GM19455 (cell line): ENCODE measurements at regions not wholly inside any gene's neighbourhood (a gene's known extent, or its start where the extent isn't known, plus 50 kb on each side); places are given as distances from the start of the nearest gene placed in this dataset.
"Not testable (repeated sequence)": the region's sequence is repeated elsewhere in the genome, so short reads cannot be mapped to it uniquely, and the experiment has no call there.

ENCODE experiments used
- ATAC-seq: cut with Tn5 transposase; IDR thresholded peaks from one replicate; pipeline ENCODE4 v1.9.1; 2021; ENCODE audit not compliant: unreplicated experiment

DNA sequence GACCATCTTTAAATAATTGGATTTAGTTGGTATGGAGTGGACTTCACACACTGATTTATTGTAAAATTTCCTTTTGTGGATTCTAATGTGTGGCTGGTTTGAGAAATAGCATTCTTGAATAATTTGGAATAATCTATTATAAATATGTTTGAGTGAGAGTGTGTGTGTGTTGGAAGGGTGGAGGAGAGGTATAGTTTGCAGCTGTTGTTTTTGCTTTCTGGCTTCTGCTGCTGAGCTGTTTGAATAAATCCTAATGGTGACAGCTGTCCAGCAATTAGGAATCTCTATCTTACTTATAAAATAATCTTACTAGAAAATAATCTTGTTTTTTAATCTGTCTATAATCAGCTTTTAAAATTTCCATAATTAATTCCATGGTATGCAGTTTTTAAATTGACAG is 1283.0 kb upstream of the CDH2 start:
- no peak for ATAC-seq

DNA sequence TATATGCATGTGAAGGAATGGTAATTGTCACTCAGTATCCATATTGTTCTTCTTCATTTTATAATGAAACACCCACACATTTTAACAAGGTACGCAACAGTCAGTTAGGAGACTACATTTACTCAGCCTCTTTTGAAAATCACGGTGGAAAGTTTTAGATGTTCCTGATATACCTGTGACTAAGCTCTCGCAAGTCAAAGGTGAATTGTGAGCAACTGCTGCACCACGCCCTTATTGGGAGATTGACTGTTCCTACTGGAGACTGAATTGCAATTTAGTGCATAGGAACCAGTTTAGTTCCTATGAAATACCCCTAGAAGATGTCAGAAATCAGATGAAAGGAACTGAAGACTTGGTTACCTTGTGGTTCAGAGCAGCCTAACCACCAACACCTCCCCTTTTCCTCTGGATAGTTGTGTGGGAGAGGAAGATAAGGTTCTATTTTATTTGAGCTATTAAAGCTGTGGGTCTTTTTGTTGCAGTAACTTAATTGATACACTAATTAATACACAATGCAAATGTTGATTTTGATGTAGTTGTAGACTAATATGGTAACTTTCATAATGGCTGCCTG is 1280.5 kb upstream of the CDH2 start:
- ATAC-seq, result no peak

DNA sequence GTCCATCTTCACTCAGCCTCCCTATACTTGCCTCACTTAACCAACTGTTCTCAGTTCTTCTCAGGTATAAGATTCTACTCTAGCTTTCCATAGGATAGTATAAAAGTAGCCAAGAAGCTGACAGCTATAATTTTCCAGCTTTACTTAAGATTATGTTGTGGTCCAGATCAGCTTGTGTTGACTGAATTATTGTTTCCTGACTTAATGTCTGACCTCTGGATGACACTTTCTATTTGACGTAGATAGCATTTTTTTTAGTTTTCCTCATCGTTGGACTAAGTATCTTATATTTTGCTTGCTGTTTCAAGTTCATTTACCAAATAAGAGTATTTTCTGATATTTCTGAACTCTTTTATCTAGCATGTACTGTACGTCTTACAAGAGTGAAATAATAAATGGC is 1272.5 kb upstream of the CDH2 start:
- no peak for ATAC-seq

DNA sequence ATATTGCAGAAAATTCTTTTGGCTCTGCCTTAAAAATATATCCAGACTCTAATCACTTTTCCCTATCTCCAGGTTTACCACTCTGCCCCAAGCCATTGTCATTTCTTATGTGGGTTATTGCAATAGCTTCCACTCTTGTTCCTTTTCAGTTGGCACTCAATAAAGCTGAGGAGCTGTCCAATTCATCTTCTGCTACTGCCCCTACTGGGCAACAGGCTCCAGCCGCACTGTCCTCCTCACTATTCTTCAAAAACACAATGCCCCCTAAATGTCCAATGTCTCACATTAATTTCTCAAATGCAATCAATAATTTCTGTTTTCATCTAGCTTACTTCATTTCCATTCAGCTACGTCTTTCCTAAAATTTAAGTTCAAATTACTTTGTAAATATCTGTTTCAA is 1262.5 kb upstream of the CDH2 start:
- ATAC-seq, result no peak

DNA sequence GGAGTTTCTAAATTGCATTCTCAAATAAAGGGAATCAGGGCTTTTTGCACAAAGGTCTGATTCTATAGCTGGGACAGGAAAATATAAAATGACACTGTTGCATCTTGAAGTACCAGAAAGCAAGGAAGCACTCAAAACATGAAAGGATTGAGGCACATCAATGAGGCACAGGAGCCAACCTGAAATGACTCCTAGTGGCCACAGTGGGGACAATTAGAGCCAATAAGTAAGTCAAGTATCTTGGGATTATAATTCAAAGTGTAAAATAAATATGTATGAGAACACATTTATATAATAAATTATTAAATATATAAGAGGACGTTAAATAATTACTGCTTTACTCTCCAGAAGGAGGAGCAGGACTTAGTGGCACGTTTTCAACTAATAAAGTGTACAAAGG is 1259.5 kb upstream of the CDH2 start:
- no peak for ATAC-seq

DNA sequence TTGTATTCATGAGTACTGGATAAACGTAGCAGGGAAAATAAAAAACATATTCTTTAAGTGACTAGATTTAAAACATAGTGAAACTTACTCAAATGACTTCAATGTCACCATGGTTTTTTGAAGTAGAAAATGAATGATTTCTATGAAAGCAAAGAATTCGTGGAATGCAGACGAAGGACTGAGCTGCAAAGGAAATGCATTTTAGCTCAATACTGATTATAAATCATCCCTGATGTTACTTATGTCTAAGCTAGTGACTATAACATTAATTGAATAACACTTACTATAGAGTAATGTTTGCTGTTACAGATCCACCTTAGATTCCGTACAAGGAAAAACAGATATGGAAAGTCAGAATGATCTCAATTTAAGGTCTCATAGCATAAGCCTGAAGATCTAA is 1257.7 kb upstream of the CDH2 start:
- no peak for ATAC-seq

DNA sequence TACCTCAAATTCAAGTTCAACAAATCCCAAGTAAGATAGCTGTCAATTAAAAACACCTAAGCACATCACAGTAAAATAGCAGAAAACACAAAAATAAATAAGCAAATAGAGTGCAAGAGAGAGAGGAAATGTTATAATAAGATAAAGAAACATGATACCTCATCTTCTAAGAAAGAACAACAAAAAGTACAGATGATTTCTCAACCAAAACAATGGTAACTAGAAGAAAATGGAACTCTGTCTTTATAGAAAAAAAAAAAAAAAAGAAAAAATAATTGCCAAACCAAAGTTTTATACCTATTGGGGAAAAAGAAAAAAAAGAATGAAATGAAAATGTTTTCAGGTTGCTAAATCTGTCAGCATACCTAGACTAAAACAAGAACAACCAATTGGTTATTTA is 1253.5 kb upstream of the CDH2 start:
- no peak for ATAC-seq

DNA sequence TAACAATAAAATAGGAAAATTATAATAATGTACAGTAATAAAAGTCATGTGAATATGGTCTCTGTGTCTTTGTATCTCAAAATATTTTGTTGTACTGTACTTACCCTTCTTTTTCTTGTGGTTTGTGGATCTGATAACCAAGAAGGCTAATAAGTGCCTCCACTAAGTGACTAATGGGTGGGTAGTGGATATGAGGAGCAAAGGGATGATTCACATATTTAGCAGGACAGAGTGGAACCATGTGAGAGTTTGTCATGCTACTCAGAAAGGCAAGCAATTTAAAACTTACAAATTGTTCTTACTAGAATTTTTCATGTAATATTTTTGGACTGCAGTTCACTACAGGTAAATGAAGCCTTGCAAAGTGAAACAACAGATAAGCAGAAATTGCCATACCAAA is 1241.2 kb upstream of the CDH2 start:
- ATAC-seq, result no peak

DNA sequence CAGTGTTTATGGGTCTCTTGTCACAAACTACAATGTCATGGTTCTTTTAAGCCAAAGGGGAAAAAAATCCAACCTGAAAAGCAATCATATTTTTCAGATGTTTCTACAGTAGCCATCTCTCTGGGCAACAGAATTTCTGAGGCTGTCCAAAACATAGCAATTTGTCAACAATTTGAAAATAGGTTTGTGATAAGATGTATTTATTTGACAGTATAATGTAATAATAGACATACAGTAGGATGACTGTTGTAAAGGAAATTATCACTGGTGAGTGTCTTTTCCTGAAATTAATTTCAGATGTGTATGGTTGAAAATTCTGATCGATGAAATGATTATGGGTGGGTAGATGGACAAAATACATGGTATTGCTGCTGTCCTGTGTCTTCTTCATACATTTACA is 1230.1 kb upstream of the CDH2 start:
- no peak for ATAC-seq

DNA sequence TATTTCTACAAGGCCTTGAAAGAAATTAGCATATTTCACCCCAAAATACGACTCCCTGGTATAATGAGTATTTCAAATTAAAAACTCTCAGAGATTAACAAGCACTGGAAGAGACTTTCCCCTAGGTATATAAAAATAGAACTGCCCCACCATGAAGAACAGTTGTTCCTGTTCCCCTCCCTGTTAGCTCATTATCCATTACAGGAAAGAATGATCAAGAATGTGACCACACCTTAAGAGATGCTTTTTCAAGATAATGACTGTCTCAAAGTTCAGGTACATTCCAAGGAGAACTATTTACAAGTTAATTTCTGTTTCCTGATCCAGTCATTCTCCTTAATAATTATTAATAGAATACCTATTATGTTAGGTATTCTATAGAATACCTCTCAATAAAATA is 1220.6 kb upstream of the CDH2 start:
- no peak for ATAC-seq

DNA sequence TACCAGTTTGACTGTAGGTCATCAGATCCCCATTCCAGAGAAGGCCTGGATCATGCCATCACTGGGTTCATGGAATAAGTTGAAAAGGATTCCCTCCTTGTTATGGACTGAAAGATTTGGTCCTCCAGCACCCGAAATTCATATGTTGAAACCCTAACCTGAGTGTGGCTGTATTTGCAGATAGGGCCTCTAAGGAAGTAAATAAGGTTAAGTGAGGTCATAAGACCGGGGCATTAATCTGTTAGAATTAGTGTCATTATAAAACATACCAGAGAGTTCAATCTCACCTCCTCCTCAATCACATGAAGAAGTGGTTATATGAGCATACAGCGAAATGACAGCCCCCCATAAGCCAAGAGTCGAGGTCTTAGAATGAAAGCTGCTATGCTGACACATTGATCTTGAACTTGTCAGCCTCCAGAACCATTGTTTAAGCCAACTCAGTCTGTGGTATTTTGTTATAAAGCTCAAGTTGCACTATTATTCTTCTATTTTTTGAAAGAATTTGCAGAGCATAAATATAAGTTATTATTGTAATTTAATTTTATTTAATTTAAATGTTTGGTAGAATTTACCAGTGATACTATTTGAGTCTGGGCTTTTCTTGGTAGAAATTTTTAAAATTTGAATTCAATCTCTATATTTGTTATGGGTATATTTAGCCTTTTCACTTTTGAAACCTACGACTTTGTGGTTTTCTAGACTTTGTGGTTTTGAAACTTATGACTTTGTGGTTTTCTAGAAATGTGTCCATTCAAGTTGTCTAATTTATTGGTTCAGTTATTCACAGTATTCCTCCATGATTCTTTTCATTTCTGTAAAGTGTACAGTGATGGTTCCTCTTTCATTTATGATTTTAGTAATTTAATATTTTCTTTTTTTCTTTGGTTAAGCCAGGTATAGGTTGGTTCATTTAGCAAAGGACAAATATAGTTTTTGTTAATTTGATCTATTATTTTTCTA is 1206.7 kb upstream of the CDH2 start:
- peak; percentile 75 for ATAC-seq

DNA sequence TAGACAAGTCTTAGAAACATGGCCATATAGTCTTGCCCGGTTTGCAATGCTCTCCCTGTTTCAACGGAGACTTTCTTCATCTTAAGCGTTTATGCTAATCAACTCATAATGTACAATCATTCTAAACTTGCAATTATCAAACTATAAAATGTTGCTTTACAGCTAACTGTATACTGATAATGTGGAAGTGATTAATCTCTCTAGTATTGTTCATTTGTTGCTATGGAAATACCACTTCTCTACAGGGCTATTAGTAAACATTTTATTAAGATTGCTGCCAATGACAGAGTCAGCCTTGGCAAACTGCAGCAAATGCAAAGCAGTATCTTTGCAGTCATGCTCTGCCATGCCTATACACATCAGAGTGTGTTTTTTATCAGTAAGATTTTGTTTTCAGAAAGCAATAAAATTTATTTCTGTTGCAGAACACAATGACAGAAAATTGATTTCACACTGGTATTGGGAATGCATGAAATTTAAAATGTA is 1201.8 kb upstream of the CDH2 start:
- ATAC-seq, result no peak

DNA sequence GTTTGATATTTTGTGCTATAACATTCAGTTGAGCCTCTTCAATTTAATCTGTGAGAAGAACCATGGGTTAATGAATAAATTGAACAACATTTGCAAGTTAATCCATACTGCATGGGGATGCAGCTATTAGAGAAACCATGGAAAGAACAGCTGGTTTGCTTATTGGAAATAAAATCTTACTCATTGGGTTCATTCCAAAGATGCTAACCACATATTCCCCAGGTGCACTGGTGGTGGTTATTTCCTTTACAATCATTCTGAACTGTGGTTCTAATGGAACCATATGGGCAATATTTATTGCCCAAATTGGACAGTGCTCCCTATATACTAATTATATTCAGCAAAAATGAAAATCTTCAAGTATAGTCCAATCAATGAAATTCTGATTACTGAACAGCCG is 1200.4 kb upstream of the CDH2 start:
- ATAC-seq, result no peak

DNA sequence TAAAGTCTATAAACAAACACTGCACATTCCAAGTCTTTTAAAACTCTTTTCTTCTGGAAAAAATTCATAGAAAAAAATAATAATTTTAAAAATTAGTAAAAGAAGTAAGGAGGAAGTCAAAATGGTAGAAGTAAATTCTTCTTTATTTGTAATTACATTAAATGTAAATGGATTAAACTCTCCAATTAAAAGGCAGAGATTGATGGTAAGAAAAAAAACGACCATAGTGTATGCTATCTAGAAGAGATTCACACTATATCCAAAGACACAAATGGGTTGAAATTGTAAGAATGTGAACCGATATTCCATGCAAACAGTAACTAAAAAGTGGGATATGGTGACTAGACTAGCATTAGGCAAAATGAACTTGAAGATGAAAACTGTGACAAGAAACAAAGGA is 1196.1 kb upstream of the CDH2 start:
- no peak for ATAC-seq

DNA sequence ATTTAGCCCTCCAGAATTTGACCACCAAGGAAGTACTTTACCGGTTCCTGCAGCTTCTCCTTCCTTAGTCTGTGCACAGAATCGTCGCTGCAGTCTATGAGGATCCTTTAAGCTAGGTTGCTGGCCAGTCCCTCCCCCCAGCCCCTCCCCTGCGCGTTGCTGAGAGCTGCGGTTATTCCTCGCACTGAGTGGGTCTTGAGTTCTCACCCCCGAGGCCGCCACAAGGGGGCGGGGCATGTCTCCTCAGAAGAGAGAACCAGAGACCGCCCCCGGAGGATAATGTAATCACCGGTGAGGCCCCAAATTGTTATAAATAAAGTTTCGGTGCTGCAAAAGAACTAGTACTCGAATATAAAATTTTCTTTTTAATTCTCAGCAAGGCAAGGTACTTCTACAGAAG is 1184.9 kb upstream of the CDH2 start:
- no peak for ATAC-seq

DNA sequence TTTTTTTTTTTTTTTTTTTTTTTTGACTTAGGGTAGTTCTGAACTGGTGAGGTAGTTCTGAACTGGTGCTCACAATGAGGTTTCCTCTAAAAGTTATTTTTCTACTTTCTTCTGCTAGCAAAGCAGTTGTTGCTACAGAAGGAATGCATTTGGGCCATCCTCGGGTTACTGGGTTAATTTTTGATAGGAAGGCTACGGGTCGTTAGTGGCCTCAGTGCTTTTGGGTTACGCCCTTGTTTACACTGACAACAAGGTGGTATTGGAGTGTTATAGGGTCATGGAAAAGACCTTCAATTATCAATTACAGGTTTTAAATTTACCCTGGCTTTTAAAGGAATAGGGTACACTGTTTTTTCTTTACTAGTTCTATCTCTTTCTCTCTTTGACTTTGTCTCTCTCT is 1183.7 kb upstream of the CDH2 start:
- ATAC-seq, result not testable (repeated sequence)

DNA sequence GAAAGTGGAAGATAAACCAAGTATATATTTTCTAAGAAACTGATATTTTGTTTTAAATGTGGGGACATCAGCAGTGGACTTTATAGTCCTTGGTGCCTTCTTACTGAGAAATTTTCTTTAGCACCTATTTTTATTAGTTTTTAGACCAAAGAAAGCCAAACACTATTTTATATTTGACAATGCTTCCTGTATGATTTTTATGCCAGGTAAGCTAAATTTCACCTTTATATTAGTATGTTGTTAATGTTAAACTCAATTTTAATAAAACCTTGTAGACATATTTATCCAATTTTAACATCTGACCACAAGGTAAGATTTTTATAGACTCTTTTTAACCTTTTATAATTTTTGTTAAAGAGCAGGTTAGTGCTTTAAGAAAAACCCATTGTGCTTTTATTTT is 1182.3 kb upstream of the CDH2 start:
- not testable (repeated sequence) for ATAC-seq

DNA sequence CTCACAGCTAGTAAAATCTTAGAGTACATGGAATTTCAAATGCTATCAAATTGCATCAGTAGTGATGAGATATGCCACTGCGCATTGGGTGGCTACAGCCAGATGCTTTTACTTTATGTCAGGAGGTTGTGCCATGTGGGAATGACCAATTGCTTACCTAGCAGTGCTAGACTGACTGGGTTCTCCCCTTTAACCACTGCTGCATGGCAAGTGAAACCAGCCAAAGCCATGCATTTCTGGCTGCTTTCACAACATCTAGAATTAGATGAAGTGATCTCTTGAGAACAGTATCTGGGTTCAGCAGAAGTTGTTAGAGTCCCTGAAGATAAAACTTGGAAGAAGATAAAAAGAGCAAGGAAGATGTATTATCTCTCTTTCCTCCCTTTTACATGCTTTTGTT is 1174.2 kb upstream of the CDH2 start:
- ATAC-seq, result no peak

DNA sequence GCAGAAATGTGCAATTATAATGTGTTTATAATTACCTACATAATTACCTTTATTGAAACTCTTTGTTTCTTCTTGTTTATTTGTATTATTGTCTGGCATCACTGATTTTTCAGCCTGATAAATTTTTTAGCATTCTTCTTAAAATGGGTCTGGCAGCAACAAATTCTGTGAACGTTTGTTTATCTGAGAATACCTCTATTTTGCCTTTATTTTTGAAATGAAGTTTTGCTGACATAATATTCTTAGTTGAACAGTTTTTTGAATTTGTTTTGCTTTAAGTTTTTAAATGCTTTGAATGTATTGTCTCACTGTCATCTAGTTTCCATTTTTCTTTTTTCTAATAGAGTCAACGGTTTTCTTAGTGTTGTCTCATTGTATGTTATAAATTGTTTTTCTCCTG is 1152.0 kb upstream of the CDH2 start:
- ATAC-seq, result no peak

DNA sequence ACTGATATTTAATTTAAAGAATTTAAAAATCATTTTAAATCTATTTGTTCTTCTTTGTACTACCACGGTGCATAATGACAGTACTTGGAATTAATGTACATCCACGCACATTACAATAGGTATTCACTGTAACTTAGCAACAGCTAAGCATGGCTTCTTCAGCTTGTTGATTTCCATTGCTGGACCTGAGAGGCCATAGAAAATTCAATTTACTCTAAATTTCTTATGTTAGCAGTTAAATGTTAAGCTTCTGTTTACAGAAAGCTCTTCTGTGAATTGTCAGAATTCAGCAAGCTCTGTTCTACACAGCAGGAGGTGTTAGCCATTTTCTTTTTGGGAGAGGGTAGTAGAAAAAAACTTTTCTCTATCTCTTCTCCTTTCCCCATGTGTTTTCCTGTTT is 1149.3 kb upstream of the CDH2 start:
- ATAC-seq, result no peak

DNA sequence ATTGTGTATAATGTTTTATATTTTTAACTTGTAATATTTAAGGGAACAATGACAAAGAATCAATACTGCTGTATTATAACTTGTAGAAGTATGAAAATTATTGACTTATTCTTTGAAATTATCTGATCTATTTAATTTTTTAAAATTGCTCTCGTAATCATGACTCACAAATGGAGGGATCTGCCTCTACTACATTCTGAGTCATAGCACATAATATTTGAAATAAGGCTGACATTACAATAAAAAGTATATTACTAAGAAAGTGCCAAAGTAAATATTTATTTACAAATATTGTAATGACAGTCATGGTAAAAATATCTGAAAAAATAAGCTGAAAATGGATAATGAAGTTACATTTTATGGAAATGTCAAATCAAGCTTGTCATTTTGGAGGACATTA is 1144.6 kb upstream of the CDH2 start:
- ATAC-seq, result no peak

DNA sequence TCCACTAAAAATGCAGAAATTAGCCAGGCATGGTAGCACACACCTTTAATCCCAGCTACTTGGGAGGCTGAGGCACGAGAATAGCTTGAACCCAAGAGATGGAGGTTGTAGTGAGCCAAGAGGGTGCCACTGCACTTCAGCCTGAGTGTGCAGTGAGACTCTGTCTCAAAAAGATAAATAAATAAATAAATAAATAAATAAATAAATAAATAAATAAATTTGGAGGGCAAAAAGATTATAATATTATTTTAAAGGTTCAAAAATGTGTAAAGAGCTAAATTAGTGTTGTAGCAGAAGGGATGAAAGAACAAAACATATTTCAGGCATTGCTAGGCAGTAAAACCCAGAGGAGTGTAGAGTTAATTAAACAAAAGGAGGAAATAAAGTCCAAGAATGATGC is 1136.4 kb upstream of the CDH2 start:
- ATAC-seq, result no peak

DNA sequence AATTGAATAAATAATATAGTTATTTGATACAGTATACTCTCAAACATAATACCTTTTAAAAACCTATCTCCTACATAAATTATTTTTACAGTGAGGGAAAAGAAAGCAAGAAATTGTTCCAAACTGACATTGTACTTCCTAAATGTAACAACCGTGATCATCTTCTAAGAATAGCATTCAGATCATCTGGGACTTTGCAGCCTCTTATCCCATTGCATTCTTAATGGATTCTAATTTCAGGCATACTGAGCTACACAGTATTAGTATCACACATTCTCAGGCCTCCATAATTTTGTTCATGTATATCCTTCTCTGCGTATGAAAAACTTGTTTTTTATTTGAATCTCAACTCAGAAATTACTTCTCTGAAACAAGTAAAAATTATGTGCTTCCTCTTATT is 1134.7 kb upstream of the CDH2 start:
- no peak for ATAC-seq
